NCI-H2196 (cell line): ENCODE measurements at regions not wholly inside any gene's neighbourhood (a gene's known extent, or its start where the extent isn't known, plus 50 kb on each side); places are given as distances from the start of the nearest gene placed in this dataset.
"Not testable (repeated sequence)": the region's sequence is repeated elsewhere in the genome, so short reads cannot be mapped to it uniquely, and the experiment has no call there.

Experiments used
- DNase-seq: peaks from one replicate; lab custom pipeline; 2025; ENCODE audit not compliant: unreplicated experiment; lab: John Stamatoyannopoulos, UW

DNA sequence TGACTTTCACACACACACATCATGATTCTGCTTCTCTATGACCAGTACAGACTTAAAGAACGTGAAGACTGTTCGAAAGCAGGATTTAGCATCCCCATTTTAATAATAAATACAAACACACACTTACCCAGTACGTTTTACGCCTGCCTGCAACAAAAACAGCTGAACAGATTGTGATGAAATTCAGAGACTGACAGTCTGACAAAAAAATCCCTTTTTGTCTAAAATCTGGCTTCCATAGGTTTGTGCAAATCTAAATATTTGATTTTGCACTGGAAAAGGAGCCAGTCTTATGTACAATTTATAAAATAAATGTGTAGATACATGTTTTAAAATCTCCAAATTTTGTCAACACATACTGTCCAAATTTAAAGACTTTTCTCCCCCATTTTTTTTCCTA is 630.7 kb downstream of the ZEB2 start:
- no peak for DNase-seq

DNA sequence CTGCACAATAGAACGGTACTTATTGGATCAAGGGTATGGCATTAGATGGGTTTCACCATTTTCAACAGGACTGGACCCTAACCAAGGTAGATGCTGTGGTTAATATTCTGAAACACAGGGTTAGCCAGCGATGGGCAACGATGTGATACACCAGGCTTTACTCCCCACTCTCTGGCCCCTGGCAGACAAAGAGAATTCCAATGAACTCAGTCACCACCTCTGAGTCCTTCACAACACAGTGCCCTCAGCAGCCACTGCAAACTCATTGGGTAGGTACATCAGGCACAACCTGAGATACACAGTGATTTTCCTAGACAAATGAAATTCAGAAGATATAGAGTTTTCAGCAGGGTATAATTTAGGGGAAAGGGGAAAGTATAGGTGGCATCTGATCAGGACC is 634.5 kb downstream of the ZEB2 start:
- DNase-seq, result no peak

DNA sequence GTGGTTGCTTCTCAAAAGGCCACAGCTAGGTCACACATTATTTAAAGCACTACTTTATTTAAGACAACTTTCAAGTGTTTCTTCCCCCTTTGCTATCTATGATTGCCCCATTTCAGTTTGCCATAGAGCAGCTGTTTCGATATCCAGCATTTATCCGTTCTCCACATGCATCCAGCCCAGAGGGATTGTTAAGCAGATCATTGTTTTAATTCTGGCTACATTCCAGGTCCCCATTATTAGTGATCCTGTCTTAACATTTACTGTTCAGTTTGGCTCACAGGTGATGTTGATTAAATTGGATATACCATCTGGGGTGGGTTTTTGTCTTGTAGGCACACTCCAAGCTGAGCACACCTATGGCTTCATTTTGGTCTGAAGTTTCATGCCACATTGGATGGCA is 638.7 kb downstream of the ZEB2 start:
- no peak for DNase-seq

DNA sequence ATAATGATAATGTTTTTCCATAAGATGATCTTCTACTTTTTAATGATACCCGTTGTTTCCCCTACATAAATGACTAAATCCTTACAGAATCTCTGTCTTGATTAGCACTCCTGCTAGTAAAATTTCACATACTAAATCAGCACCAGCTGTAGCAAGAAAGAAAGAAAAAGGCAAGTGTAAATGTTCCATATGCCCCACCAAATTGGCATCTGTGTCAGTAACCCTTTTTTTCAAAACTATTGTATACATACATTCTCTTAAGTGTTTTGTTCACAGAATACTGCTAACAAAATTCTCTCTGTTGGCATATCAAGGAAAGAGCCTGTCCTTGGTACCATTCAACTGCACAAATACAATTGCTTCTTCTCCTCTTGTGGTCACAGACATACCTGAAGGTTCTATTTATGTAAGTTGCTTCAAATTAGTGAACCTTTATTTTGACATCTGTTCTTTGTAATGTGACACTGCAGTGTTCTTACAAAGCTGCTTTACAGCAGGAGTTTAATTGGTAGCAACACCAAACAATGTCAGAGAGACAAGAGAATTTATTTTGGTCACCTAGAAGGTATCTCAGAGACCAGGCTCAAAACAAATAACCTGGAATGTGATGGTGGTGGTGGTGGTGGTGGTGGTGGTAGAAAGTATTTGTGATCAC is 641.9 kb downstream of the ZEB2 start:
- DNase-seq, result no peak

DNA sequence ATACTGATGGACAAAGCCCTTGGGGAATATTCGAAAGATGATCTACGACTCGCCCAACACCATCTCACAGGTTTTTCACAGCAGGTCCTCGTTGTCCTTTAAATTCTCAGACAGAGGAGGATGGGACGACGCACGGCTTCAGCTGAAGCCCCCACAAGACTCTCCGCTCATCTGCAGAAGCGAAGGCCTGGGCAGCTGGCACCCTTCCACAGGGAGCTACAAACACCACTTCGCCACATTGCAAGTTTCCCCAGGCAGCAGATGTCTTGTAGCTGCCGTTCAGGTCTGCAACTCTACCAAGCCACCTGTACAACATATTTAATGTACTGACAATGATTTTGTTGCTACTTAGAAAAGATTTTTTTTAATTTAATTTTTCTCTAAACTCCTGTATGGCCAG is 642.9 kb downstream of the ZEB2 start:
- DNase-seq, result no peak

DNA sequence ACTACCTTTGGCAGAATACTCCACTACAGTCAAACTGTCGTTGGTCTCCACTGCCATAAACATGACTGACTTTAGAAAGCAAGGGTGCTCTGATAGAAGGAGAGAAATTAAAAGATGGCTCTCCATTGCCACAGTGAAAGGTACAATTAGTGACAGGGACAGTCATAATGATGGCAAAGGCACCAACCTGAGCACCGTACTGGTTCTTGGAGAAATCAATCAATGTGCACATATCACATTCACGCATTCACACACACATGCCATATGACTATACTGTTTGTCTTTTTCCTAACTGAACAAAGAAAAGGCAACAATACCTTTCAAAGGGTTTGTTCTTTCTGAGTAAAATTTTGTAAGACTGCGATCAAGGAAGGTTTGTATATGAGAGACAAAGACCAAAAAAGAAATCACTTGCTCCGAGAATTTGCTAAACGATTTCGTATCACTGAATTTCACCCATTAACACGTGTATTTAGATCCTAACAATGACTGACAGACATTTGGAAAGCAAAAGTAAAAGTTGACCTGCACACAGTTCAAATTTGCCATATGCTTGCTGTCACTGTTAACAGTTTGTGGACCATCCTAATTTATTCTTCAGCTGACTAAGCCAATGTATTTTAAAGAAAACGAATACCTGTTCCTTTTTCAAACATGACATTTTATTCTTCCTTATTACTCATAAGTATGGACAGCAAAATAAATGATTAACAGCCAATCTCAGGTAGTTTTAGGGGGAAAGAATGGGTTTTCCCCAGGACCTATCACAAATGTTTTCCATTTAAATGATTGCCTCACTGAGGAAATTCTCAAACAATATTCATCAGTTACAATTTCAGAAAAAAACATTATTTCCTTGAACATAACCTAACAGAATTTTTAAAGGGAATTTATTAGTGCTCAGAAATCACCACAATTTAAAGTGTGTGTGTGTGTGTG is 644.4 kb downstream of the ZEB2 start:
- no peak for DNase-seq

DNA sequence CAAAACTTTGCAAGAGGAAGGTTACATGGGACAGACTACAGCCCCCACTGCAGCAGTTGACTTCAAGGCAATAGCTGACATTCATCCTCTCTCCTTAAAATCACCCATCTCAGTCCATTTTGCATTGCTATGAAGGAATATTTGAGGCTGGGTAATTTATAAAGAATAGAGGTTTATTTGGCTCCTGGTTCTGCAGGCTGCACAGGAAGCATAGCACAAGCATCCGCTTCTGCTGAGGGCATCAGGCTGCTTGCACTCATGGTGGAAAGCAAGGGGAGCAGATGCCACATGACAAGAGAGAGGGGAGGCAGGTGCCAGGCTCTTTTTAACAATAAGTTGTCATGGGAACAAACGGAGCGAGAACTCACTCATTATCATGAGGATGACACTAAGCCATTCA is 646.0 kb downstream of the ZEB2 start:
- DNase-seq, result no peak

DNA sequence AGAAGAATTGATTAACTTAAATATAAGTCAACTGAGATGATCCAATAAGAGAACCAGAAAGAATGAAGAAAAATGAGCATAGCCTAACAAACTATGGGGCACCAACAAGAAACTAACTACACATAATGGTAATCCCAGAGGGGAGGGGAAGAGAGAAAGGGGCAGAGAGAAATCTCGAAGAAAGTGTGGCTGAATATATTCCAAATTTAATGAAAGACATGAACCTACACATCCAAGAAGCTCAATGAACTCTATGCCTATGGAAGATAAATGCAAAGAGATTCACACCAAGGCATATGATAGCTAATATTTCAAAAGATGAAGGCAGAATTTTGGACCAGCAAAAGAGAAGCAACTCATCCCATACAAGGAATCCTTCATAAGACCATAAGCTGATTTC is 649.2 kb downstream of the ZEB2 start:
- no peak for DNase-seq

DNA sequence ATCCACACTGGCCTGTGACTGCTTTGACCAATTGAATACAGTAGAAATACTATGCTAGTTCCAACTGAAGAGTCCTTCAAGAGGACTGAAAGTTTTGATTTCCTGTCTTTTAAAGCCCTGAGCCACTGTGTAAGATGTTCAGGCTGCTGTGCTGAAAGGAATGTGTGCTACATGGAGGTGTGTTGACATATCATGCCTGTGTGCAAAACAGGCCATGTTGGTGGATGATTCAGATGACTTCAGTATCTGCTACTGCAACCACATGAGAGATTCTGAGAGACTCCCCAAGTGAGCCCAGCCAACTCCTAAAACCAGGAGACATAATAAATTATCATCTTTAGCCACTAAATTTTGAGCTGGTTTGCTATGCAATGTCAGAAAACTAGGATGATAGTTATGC is 662.9 kb downstream of the ZEB2 start:
- no peak for DNase-seq

DNA sequence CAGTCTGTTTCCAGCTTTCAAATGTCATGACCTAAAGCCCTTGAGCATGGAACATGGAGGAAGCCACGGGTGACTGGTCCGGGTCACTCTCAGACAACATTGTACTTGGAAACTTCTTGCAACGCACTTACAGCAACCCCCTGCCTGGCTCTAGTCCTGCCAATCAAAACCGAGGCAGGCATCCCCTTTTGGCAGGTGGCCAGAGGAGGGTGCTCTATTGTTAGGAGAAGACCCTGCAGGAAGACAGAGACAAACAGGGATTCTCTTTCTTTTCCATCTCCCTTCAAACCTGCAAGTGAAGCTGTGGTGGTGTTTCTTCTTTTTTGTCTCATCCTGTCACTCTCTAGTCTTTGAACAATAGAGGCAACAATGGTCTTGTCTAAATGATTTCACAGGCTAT is 667.2 kb downstream of the ZEB2 start:
- DNase-seq, result no peak

DNA sequence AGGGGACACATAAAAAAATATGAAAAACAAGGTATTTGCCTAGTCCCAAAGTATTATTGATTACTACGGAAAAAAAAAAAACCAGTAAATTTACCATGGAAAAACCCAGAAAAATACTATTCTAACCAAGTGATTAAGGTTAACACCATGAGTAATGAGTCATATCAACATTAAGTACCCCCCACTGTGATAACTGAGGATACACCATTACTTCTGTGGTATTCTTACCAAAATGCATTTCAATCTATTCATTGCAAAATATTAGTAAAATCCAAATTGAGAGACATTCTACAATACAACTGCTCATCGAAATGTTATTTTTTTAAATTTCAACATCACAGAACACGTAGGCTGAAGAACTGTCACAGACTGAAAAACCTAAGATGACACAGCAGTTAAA is 669.8 kb downstream of the ZEB2 start:
- DNase-seq, result no peak

DNA sequence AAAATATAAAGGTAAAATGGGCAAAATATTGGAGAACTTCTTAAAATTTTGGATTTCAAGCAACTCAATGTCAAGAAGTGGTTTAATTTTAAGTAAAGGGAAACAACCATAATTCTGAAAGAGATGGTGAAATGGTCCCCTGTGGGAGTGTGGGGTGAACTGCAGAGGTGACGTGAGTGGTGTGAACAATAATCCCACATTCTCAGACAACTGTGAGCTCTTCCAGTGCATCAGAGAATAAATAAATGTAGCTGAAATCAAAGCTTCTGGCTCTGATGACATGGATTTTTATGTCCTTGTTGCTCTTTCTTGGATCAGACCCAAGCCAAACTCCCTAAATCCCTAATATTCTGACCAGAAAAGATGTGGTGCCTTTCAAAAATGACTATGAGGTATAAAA is 672.7 kb downstream of the ZEB2 start:
- DNase-seq, result no peak

DNA sequence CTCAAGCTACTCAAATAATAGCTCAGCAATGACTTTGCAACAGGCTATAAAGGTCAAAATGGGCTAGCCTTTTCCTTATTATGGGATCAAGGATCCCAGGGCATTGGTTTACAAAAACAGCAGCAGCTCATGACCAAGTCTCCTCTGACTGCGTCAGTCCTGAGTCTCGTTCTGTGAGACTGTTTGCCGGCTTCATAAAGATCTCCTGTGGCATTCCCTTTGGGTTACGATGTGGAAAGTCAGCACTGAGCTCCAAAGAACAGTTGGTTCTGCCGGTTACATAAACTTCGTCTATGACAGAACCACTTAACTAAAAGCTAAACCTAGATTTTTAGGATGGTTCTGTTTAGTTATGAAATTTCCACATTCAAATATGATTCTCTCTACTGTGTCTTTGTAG is 674.9 kb downstream of the ZEB2 start:
- no peak for DNase-seq

DNA sequence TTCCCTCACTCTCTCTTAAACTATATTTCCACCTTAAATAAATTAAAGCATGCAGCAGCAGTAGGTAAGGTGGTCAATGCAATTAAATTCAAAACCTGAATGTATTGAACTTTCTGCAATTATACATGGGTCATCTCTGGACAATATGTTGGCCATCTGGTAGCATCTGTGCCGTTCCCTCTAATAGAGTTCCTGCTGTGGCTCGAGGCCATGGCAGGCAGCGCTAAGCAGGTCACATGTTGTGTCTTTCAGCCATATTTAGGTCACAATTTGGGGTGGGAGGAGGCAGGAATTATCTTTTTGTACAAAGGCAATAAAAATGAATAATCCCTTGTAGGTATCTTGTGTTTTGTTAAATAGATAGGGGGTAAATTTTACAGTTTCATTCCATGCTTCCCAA is 676.2 kb downstream of the ZEB2 start:
- DNase-seq, result no peak

DNA sequence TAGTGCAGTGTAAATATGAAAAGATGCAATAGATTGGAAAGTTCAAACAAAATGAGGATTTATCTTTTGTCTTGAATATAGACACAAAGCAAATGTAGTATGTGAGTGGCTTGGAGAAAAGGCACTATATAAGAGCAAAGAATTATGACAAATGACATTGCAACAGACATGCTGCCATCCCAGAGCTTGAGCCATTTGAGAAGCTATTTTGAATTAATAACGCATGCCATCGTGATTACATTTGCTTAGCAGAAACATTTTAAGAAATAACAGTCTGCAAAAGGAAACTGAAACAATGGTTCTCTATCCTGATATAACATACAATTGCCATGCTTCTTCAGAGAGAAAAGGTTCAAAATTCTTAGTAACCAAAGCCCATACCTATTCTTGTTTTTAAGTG is 677.1 kb downstream of the ZEB2 start:
- no peak for DNase-seq

DNA sequence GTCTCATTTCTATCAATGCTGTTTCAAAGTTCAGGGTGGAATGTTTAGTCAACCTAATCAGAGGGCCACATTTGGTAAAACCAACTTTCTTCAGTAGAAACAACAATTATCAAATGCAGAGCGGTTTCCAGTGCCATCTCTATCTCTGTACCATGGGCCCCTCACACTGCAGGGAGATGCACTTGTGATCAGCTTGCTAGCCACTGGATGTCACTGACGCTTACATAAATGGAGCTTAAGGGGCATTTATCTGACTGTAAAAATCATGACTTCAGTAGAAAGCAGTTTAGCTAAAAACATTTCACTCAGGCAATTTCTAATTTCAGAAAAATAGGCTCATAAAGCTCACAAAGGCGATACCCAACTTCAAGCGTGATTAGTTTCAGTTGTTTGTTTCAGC is 678.0 kb downstream of the ZEB2 start:
- no peak for DNase-seq

DNA sequence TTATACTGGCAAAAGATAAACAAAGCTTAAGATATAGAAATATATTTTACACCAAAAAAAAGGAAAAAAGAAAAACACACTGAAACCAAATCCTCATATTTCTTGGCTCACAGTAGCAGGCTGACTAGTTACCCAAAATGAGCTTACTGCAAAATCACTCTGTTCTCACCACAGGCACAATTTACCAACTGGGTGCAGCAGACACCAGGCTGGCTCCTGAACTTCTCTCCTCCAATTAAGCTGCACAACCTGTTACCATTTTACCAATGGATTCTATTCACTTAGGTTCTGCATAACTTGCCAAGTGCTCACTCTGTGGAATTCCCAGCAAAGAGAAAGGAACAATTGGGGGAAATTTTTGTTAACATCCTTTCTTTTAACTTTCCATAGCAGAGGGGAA is 679.3 kb downstream of the ZEB2 start:
- DNase-seq, result no peak

DNA sequence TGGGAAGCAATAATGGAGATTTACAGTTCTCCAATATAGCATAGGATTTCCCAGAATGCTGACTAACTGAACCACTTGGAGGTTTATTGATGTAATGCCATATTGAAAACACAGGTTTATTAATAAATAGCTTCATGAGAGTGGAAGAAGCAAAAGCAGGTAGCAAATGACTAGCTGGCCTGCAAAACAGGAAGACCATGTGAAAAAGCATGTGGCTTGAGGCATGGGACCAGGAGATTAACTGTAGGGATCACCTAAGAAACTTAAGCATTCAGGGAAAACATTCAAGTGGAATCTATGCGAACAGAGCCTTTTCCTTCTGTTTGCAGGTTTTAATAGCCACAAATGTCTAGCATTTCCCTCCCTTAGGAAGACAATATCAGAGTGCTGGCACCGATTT is 679.7 kb downstream of the ZEB2 start:
- DNase-seq, result no peak

DNA sequence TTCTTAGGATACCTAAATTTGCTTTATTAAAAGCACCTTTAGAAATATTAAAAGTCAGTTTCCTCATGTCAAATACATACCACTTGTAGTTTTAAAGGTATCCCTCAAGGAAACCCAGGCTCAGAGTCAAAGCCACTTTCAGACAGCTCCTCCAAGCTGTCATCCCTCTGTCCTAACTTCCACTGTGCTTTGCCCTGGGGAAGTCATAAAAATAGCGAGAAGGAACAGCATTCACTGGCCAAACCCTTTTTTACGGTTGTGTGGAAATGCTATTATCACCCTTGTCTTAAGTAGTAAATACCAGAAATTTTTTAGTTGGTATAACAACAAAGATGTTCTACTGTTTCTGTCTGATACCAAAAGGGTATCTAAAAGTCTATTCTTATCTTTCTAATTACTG is 680.5 kb downstream of the ZEB2 start:
- DNase-seq, result no peak

DNA sequence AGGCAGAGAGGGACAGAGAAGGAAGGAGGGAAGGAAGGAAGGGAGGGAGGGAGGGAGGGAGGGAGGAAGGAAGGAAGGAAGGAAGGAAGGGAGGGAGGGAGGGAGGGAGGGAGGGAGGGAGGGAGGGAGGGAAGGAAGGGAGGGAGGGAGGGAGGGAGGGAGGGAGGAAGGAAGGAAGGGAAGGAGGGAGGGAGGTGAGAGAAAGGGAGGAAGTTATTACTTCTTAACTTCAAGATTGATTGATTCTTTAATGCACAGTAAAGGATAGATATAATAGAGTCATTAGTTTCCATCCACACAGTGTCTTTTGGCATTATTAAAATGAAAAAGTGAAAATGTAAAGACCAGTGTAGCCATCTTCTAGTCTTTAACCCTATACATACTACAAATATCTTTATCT is 682.9 kb downstream of the ZEB2 start:
- DNase-seq, result not testable (repeated sequence)

DNA sequence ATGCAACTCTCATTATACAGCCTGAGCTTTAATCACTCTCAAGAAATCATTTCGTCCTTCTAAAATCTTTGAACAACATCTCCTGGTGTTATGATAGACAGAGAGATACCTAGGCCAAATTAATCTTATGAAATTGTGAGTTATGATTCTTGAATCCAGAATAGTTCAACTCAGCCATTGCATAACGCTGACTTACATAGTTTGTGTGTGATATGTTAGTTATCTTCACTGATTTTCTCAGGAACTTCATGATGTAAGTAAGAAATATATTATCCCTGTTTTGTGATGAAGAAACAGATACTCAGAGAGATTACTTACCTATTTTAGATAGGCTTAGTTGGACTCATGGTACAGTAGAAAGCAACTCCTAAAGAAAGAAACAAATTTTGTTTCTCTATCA is 684.4 kb downstream of the ZEB2 start:
- no peak for DNase-seq

DNA sequence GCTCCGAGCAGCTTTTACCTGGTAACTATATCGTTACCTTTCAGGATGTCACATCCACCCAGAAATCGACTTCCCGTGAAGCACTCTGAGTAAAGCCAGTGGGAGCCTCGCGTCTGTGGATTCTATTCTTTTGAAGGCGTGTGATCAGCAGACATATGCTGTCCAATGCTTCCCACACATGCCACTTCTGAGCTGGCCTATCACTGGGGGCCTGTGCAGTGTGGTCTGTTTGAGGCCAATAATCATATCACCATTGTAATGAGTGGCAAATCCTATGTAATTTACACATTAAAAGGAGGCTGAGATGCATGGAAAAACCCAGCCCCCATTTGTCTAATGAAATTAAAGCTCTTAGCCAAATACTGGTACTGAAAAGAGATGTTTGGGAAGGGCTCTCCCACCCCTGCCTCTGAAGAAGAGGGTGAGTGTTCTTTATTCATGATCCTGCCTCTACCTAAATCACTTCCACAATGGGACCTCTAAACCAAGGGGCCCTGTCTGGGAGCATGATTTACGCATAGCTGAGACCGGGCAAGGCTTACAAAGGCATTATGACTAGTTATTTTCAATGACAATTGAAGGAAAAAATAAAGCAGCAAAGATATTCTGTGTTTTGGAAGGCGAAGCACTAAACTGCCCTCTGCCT is 686.8 kb downstream of the ZEB2 start:
- DNase-seq, result no peak
